HEK293 (cell line): ENCODE measurements at regions not wholly inside any gene's neighbourhood (a gene's known extent, or its start where the extent isn't known, plus 50 kb on each side); places are given as distances from the start of the nearest gene placed in this dataset.

Source experiments
- CTCF ChIA-PET: fragments of 350-600 bp; formaldehyde crosslinking; extraction: SDS; loops from one replicate; lab custom pipeline; 2021; ENCODE audit warnings: antibody characterized with exemption; lab: Yijun Ruan, JAX
- POLR2A ChIA-PET: fragments of 300-600 bp; formaldehyde crosslinking; extraction: SDS; loops from one replicate; lab custom pipeline; 2020; ENCODE audit warnings: antibody characterized with exemption, inconsistent platforms; lab: Yijun Ruan, JAX
- H3K27ac ChIP-seq: fragments of 200-500 bp; sonication (Bioruptor generic); 2 replicates; pipeline ENCODE4 v1.5.1; 2014; ENCODE audit warnings: low read depth, low read length, control low read depth, inconsistent platforms; ENCODE audit errors: extremely low read depth
- H3K36me3 ChIP-seq, 2 experiments: fragments of 200-500 bp in 1 of 2; sonication (Bioruptor generic) in 1 of 2; 1 replicate in 1 of 2; 2 replicates in 1 of 2; pipeline ENCODE4 v1.5.1; 2014 to 2017; ENCODE audit warnings: inconsistent platforms in 2 of 2, low read length in 2 of 2; ENCODE audit not compliant: control insufficient read depth in 2 of 2, insufficient read depth in 1 of 2
- H3K4me1 ChIP-seq: fragments of 200-500 bp; sonication (Bioruptor generic); 2 replicates; pipeline ENCODE4 v1.5.1; 2014; ENCODE audit warnings: mild to moderate bottlenecking, low read length, inconsistent platforms; ENCODE audit not compliant: control insufficient read depth, insufficient read depth
- H3K4me3 ChIP-seq: 2 replicates; pipeline ENCODE4 v1.5.1; 2011; ENCODE audit warnings: low read depth, mild to moderate bottlenecking, control low read depth, low read length, moderate library complexity
- H3K9me3 ChIP-seq: fragments of 200-500 bp; sonication (Bioruptor generic); 2 replicates; pipeline ENCODE4 v1.5.1; 2014; ENCODE audit warnings: low read depth, low read length, inconsistent platforms; ENCODE audit not compliant: control insufficient read depth, insufficient read depth
- GLIS2 ChIP-seq: fragments of 450-650 bp; formaldehyde crosslinking; IDR thresholded peaks from 2 replicates; pipeline ENCODE4 v1.5.1; 2016; ENCODE audit warnings: missing biosample characterization, missing genetic modification characterization
- IKZF3 ChIP-seq: fragments of 450-650 bp; IDR thresholded peaks from 2 replicates; pipeline ENCODE4 v1.5.0; 2018; ENCODE audit warnings: missing biosample characterization, mild to moderate bottlenecking, missing genetic modification characterization, moderate library complexity
- OVOL3 ChIP-seq: fragments of 450-650 bp; formaldehyde crosslinking; IDR thresholded peaks from 2 replicates; pipeline ENCODE4 v1.5.1; 2016; ENCODE audit warnings: missing biosample characterization, missing genetic modification characterization
- REST ChIP-seq: fragments of 450-650 bp; formaldehyde crosslinking; IDR thresholded peaks from 2 replicates; pipeline ENCODE4 v1.5.1; 2016; ENCODE audit warnings: missing biosample characterization, missing genetic modification characterization
- SETDB1 ChIP-seq: IDR thresholded peaks from one replicate; pipeline ENCODE4 v1.6.1; 2017; ENCODE audit warnings: mild to moderate bottlenecking, low read length, moderate library complexity, mixed read lengths; ENCODE audit not compliant: insufficient read length
- TSHZ1 ChIP-seq: fragments of 450-650 bp; formaldehyde crosslinking; IDR thresholded peaks from 2 replicates; pipeline ENCODE4 v1.5.1; 2016; ENCODE audit warnings: missing biosample characterization, missing genetic modification characterization, borderline replicate concordance
- WT1 ChIP-seq: fragments of 450-650 bp; formaldehyde crosslinking; IDR thresholded peaks from 2 replicates; pipeline ENCODE4 v1.5.1; 2016; ENCODE audit warnings: missing biosample characterization, missing genetic modification characterization
- ZBTB17 ChIP-seq: fragments of 450-650 bp; formaldehyde crosslinking; IDR thresholded peaks from 2 replicates; pipeline ENCODE4 v1.5.1; 2016; ENCODE audit warnings: missing biosample characterization, missing genetic modification characterization
- ZNF175 ChIP-seq: fragments of 450-650 bp; formaldehyde crosslinking; IDR thresholded peaks from 2 replicates; pipeline ENCODE4 v1.5.1; 2016; ENCODE audit warnings: missing biosample characterization, missing genetic modification characterization
- ZNF18 ChIP-seq: fragments of 450-650 bp; formaldehyde crosslinking; IDR thresholded peaks from 2 replicates; pipeline ENCODE4 v1.5.1; 2016; ENCODE audit warnings: missing biosample characterization, missing genetic modification characterization
- ZNF248 ChIP-seq: fragments of 450-650 bp; formaldehyde crosslinking; IDR thresholded peaks from 2 replicates; pipeline ENCODE4 v1.5.1; 2017; ENCODE audit warnings: missing biosample characterization, missing genetic modification characterization
- ZNF274 ChIP-seq, 2 experiments: fragments of 200-500 bp in 1 of 2; fragments of 450-650 bp in 1 of 2; sonication (Bioruptor generic) in 1 of 2; formaldehyde crosslinking in 1 of 2; IDR thresholded peaks; 2 replicates each; pipeline versions ENCODE4 v1.5.1 to v1.6.1; 2014 to 2016; ENCODE audit warnings: borderline replicate concordance in 1 of 2, inconsistent platforms in 1 of 2, low read length in 1 of 2, missing biosample characterization in 1 of 2, missing genetic modification characterization in 1 of 2
- ZNF335 ChIP-seq: fragments of 450-650 bp; formaldehyde crosslinking; conservative IDR thresholded peaks from 2 replicates; pipeline ENCODE4 v1.5.1; 2016; ENCODE audit warnings: missing biosample characterization, missing genetic modification characterization
- ZNF416 ChIP-seq: fragments of 450-650 bp; formaldehyde crosslinking; IDR thresholded peaks from 2 replicates; pipeline ENCODE4 v1.5.1; 2016; ENCODE audit warnings: missing biosample characterization, missing genetic modification characterization
- ZNF561 ChIP-seq: fragments of 450-650 bp; IDR thresholded peaks from 2 replicates; pipeline ENCODE4 v1.5.1; 2018; ENCODE audit warnings: missing biosample characterization, missing genetic modification characterization, borderline replicate concordance
- ZNF571 ChIP-seq: fragments of 450-650 bp; formaldehyde crosslinking; IDR thresholded peaks from 2 replicates; pipeline ENCODE4 v1.5.0; 2017; ENCODE audit warnings: missing biosample characterization, missing genetic modification characterization
- ZNF704 ChIP-seq: fragments of 450-650 bp; formaldehyde crosslinking; IDR thresholded peaks from 2 replicates; pipeline ENCODE4 v1.5.1; 2016; ENCODE audit warnings: missing biosample characterization, missing genetic modification characterization

GRCh38 chr7:89666136-89666835, 488.0 kb upstream of the STEAP1 start:
- no peak for TF ChIP-seq ZBTB17
- no peak for TF ChIP-seq IKZF3
- no peak for TF ChIP-seq REST (tag by site-specific recombination)
- no peak for TF ChIP-seq SETDB1
- no peak for TF ChIP-seq ZNF704 (tag by site-specific recombination)
- no peak for TF ChIP-seq ZNF571 (tag by site-specific recombination)
- no peak for TF ChIP-seq ZNF561 (tag by site-specific recombination)
- TF ChIP-seq ZNF274 (IDR thresholded peaks at IDR 0.05; ENCODE audit: low read length): no peak
- no peak for TF ChIP-seq ZNF274 (tag by site-specific recombination; IDR thresholded peaks at IDR 0.05; ENCODE audit: borderline replicate concordance)
- TF ChIP-seq WT1: no peak
- no peak for TF ChIP-seq ZNF248 (tag by site-specific recombination)
- no peak for TF ChIP-seq TSHZ1
- no peak for TF ChIP-seq ZNF416 (tag by site-specific recombination)
- TF ChIP-seq ZNF175 (tag by site-specific recombination): no peak
- TF ChIP-seq ZNF18 (tag by site-specific recombination): no peak
- TF ChIP-seq OVOL3: no peak
- no peak for TF ChIP-seq GLIS2 (tag by site-specific recombination)
- no peak for TF ChIP-seq ZNF335 (tag by site-specific recombination)
- Histone ChIP-seq H3K4me3 (no peak overlapping the region), H3K9me3 (no peaks in the 10 kb centered on the region), H3K4me1 (no peaks in the 10 kb centered on the region), H3K27ac (no peak overlapping the region), H3K36me3 (no peaks in the 10 kb centered on the region)
- CTCF ChIA-PET: interaction anchor here (0.5 to 0.7 kb wide), 2 partner anchors 21 to 81 kb away, joined by 3 to 5 read pairs; no protein-coding TSS in a partner anchor
- POLR2A ChIA-PET: no interaction called here
